Transverse colon (tissue), 4 donors: ENCODE measurements at regions not wholly inside any gene's neighbourhood (a gene's known extent, or its start where the extent isn't known, plus 50 kb on each side); places are given as distances from the start of the nearest gene placed in this dataset.

Experiments
- CTCF ChIP-seq, 5 experiments: fragments of 200-600 bp in 3 of 5; fragments of 450-650 bp in 2 of 5; sonication (generic) in 3 of 5; IDR thresholded peaks; 1 replicate in 2 of 5; 2 replicates in 3 of 5; pipeline ENCODE4 v1.5.1; 2016 to 2017; ENCODE audit warnings: antibody characterized with exemption in 5 of 5, inconsistent platforms in 3 of 5, mild to moderate bottlenecking in 2 of 5, moderate library complexity in 1 of 5
- EP300 ChIP-seq: sonication (generic); formaldehyde crosslinking; IDR thresholded peaks from one replicate; pipeline ENCODE4 v1.6.1; 2017; ENCODE audit warnings: antibody characterized with exemption, low read depth
- POLR2A ChIP-seq: fragments of 450-650 bp; IDR thresholded peaks from one replicate; pipeline ENCODE4 v1.6.1; 2016; ENCODE audit warnings: antibody characterized with exemption, mild to moderate bottlenecking, moderate library complexity
- POLR2AphosphoS5 ChIP-seq, 3 donors: sonication (generic); formaldehyde crosslinking; IDR thresholded peaks; one replicate each; pipeline ENCODE4 v1.6.1; 2016; ENCODE audit warnings: antibody characterized with exemption in 3 of 3

- TF ChIP-seq CTCF (IDR thresholded peaks at IDR 0.05): no peak
- no peak for TF ChIP-seq POLR2A
- TF ChIP-seq POLR2AphosphoS5 (IDR thresholded peaks at IDR 0.05): no peak
- no peak for TF ChIP-seq EP300
Measured at GRCh38 chr11:30110691-30111090, 93.9 kb upstream of the KCNA4 start.
